ENCODE measurements at regions not wholly inside any gene's neighbourhood (a gene's known extent, or its start where the extent isn't known, plus 50 kb on each side); places are given as distances from the start of the nearest gene placed in this dataset.

DNA sequence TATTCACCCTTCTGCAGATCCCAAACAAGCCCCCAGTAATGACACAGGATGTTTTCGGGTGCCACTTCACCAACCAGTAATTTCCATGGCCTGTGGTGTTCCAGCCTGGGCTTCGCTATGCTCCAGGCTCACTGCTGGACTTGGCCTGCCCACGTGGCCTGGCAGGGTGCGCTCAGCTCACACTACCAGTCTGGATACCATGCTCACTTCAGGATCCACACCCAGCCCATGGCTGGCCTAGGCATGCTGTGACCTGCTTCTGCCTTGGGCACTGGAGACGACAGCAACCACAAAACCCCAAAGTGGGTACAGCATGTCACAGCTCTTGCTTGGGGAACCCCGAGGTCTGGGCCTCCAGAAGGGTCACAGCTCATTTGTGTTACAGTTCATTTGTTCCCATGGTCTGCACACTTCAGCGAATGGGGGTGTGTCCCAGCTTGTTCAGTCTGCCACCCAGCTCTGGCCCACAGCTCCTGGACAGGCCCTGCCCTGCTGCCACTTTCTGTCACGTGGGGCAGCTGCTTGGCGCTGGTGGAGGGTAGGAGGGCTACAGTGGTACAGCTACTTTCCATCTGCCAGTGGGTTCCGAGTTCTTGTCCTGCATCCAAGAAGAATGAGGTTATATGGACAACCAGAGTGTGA lies 650.8 kb downstream of the MCTP2 start:
- H3K27me3 ChIP-seq: no peaks in the 10 kb centered on the region
- H3K9me3 ChIP-seq: no peaks in the 10 kb centered on the region
- no peak overlapping the region for H3K4me3 ChIP-seq
- ATAC-seq (no peak), DNase-seq (no peak)
- no peaks in the 10 kb centered on the region for H3K4me1 ChIP-seq
- intact Hi-C loops (cut with DNase I): no loop called here
- no peak for TF ChIP-seq POLR2A (IDR thresholded peaks at IDR 0.05)
- no peak for TF ChIP-seq CTCF (IDR thresholded peaks at IDR 0.05)
- H3K36me3 ChIP-seq (replicated peaks in 1 of 2; ENCODE audit: insufficient read depth in 1 of 2, low read depth in 2 of 2): no peaks in the 10 kb centered on the region
- WGBS, 2 donors: 75 to 100% methylated on average over 2 to 10 of the region's 10 CpGs
- no peak overlapping the region for H3K27ac ChIP-seq

- intact Hi-C loops (cut with DNase I): no loop called here
- Histone ChIP-seq H3K27ac (no peak overlapping the region), H3K36me3 (replicated peaks in 1 of 2; ENCODE audit: insufficient read depth in 1 of 2, low read depth in 2 of 2) (no peaks in the 10 kb centered on the region), H3K4me3 (no peak overlapping the region), H3K9me3 (no peaks in the 10 kb centered on the region), H3K4me1 (no peaks in the 10 kb centered on the region), H3K27me3 (no peaks in the 10 kb centered on the region)
- TF ChIP-seq POLR2A (IDR thresholded peaks at IDR 0.05) (no peak), CTCF (IDR thresholded peaks at IDR 0.05) (no peak)
- ATAC-seq (no peak), DNase-seq (no peak)
Measured at GRCh38 chr15:94887391-94887790, 656.0 kb downstream of the MCTP2 start.

DNA sequence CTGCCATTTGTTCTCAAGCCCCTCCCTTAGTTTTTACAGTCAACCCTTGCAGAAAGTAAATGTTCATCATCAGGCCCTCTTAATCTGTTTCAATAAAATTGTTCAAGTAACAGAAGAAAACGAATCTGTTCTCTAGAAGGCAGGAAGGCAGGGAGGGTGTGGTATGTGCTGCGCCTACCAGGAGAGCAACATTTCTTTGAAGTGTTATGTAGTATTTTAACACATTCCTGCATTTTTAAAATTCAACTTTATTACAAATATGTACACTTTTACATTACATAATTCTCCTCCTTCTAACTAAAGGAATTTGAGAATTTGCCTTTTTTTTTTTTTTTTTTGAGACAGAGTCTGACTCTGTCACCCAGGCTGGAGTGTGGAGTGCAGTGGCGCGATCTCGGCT lies 657.8 kb downstream of the MCTP2 start:
- no peak overlapping the region for H3K27ac ChIP-seq
- no peaks in the 10 kb centered on the region for H3K4me1 ChIP-seq
- DNase-seq: no peak
- no peaks in the 10 kb centered on the region for H3K27me3 ChIP-seq
- intact Hi-C loops (cut with DNase I): no loop called here
- TF ChIP-seq CTCF (IDR thresholded peaks at IDR 0.05) (no peak), POLR2A (IDR thresholded peaks at IDR 0.05) (no peak)
- H3K9me3 ChIP-seq: no peaks in the 10 kb centered on the region
- no peaks in the 10 kb centered on the region for H3K36me3 ChIP-seq (replicated peaks in 1 of 2; ENCODE audit: insufficient read depth in 1 of 2, low read depth in 2 of 2)
- no peak overlapping the region for H3K4me3 ChIP-seq
- 90 to 92% methylated on average over 5 of the region's 5 CpGs for WGBS, 2 donors
- no peak for ATAC-seq

GRCh38 chr15:94893091-94893490 lies 661.7 kb downstream of the MCTP2 start:
- Histone ChIP-seq H3K27me3 (no peaks in the 10 kb centered on the region), H3K9me3 (no peaks in the 10 kb centered on the region), H3K27ac (no peak overlapping the region), H3K36me3 (replicated peaks in 1 of 2; ENCODE audit: insufficient read depth in 1 of 2, low read depth in 2 of 2) (no peaks in the 10 kb centered on the region), H3K4me3 (no peak overlapping the region), H3K4me1 (no peaks in the 10 kb centered on the region)
- DNase-seq (no peak), ATAC-seq (no peak)
- intact Hi-C loops (cut with DNase I): no loop called here
- TF ChIP-seq POLR2A (IDR thresholded peaks at IDR 0.05) (no peak), CTCF (IDR thresholded peaks at IDR 0.05) (no peak)

- TF ChIP-seq POLR2A (IDR thresholded peaks at IDR 0.05) (no peak), CTCF (IDR thresholded peaks at IDR 0.05) (no peak)
- Histone ChIP-seq H3K9me3 (no peaks in the 10 kb centered on the region), H3K36me3 (replicated peaks in 1 of 2; ENCODE audit: insufficient read depth in 1 of 2, low read depth in 2 of 2) (no peaks in the 10 kb centered on the region), H3K27ac (no peak overlapping the region), H3K27me3 (no peaks in the 10 kb centered on the region), H3K4me3 (no peak overlapping the region), H3K4me1 (no peaks in the 10 kb centered on the region)
- ATAC-seq: no peak
- 29 to 32% methylated on average over 3 of the region's 3 CpGs for WGBS, 2 donors
- no peak for DNase-seq
- intact Hi-C loops (cut with DNase I): no loop called here
Measured at GRCh38 chr15:94894056-94894455, 662.7 kb downstream of the MCTP2 start.

All from body of pancreas (tissue), 4 donors.